AG09319 (cell line): ENCODE measurements at regions not wholly inside any gene's neighbourhood (a gene's known extent, or its start where the extent isn't known, plus 50 kb on each side); places are given as distances from the start of the nearest gene placed in this dataset.

ENCODE experiments used
- DNase-seq: peaks from one replicate; pipeline ENCODE4 v3.0.0-alpha.2; 2010; ENCODE audit warnings: low read depth; ENCODE audit errors: extremely low read depth
- CTCF ChIP-seq: IDR thresholded peaks from 2 replicates; pipeline ENCODE4 v1.5.1; 2011; ENCODE audit warnings: low read depth, mild to moderate bottlenecking, inconsistent platforms, low read length, moderate library complexity

DNA sequence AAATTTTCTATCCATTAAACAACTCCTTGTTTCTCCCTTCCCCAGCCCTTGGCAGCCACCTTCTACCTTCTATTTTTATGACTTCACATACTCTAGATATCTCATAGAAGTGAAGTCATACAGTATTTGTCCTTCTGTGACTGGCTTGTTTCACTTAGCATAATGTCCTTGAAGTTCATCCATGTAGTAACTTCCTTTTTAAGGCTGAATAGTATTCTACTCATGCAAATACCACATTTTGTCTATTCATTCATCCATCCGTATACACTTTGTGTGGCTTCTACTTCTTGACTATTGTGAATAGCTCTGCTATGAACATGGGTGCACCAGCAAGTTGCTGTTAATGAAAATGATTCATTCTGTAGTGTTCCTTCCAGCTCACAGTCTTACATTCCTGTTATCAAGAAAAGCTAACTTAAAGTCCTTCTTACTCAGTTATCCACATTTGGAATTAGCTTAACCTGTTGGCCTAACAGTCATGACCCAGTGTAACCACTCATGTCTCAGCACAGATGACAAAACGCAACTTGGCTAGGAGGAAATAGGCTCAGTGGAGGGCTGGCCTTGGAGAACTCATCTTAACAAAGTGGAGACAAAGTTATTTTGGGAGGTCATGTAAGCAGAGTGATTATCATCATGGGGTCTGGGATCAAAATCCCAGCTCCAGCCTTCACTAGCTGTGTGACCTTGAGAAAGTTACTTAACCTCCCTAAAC lies 129.7 kb upstream of the MAP3K1 start:
- DNase-seq: no peak
- no peak for TF ChIP-seq CTCF

GRCh38 chr5:56684159-56684558 lies 131.2 kb upstream of the MAP3K1 start:
- TF ChIP-seq CTCF: no peak
- no peak for DNase-seq

DNA sequence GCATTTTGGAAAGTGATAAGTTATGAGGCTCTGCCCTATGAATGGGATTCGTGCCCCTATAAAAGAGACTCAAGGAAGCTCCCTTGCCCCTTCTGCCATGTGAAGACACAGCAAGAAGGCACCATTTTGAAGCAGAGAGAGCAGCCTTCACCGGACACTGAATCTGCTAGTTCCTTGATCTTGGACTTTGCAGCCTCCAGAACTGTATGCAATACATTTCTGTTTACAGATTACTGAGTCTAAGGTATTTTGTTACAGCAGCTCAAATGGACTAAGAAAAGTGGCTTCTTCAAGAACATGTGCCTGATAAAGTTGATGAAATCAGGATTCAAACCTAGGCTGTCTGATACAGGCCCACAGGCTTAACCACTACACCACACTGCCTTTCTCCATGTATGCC lies 131.6 kb upstream of the MAP3K1 start:
- DNase-seq: no peak
- no peak for TF ChIP-seq CTCF

- DNase-seq: no peak
Observed at GRCh38 chr5:56683281-56683680, 132.1 kb upstream of the MAP3K1 start.

GRCh38 chr5:56681346-56681745 lies 134.0 kb upstream of the MAP3K1 start:
- TF ChIP-seq CTCF: no peak
- no peak for DNase-seq

More at GRCh38 chr5:56683281-56683680, 132.1 kb upstream of the MAP3K1 start:
- TF ChIP-seq CTCF: no peak

GRCh38 chr5:56680731-56681130 lies 134.6 kb upstream of the MAP3K1 start:
- no peak for TF ChIP-seq CTCF
- DNase-seq: no peak

DNA sequence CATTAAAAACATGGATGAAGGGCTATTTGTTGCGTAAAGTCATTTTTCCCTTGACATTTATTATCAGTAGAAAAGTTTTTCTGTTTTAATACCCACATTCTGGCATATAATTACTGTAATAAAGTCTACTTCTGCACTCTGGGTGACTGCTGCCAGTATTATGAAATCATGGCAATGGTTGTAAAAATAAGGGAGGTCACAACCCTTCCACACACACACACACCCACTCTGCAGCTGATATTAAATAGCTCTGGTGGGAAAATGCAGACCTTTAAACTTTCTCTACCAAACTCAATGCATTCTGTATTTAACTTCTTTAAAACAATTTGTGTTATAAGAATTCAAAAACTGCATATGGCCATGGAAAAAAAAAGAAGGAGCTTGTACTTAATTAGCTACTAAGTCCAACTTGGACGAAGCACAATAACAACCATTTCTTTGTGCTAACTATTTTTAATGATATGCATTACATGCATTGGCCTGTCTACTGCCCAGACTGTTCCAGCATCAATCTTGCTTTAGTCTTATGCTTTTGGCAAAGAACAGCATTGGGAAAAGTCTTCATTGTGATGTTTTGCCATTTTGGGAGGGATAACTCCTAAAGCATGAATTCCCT lies 137.6 kb upstream of the MAP3K1 start:
- no peak for TF ChIP-seq CTCF
- DNase-seq: no peak
